Neural cell (in vitro differentiated cells): ENCODE measurements at regions not wholly inside any gene's neighbourhood (a gene's known extent, or its start where the extent isn't known, plus 50 kb on each side); places are given as distances from the start of the nearest gene placed in this dataset.

ENCODE experiments used
- H2AFZ ChIP-seq: fragments of 200-600, 300-800 bp; sonication (generic), shearing (Covaris generic); 2 replicates; pipeline ENCODE4 v1.6.0; 2014; ENCODE audit warnings: low read depth, mild to moderate bottlenecking, antibody characterized with exemption, low read length, moderate library complexity
- H3F3A ChIP-seq: fragments of 200-600 bp; shearing (Covaris generic); 2 replicates; pipeline ENCODE4 v1.6.1; 2016; ENCODE audit warnings: mild to moderate bottlenecking, moderate library complexity, mixed read lengths, antibody characterized with exemption, low read length; ENCODE audit not compliant: insufficient read depth, poor library complexity, severe bottlenecking
- H3K27ac ChIP-seq: fragments of 200-600, 300-800 bp; sonication (generic), shearing (Covaris generic); 2 replicates; pipeline ENCODE4 v1.5.1; 2014; ENCODE audit warnings: mild to moderate bottlenecking, low read length, moderate library complexity
- H3K27me3 ChIP-seq: fragments of 300-800, 200-600 bp; sonication (generic), shearing (Covaris generic); 2 replicates; pipeline ENCODE4 v1.6.0; 2014; ENCODE audit warnings: mild to moderate bottlenecking, low read depth, low read length, moderate library complexity; ENCODE audit not compliant: insufficient read depth
- H3K36me3 ChIP-seq: fragments of 300-800, 200-600 bp; sonication (generic), shearing (Covaris generic); 2 replicates; pipeline ENCODE4 v1.5.1; 2014; ENCODE audit warnings: mild to moderate bottlenecking, antibody characterized with exemption, low read length, moderate library complexity; ENCODE audit not compliant: insufficient read depth
- H3K4me2 ChIP-seq: fragments of 300-800, 200-600 bp; sonication (generic), shearing (Covaris generic); 2 replicates; pipeline ENCODE4 v1.6.0; 2014; ENCODE audit warnings: mild to moderate bottlenecking, low read length
- H3K4me3 ChIP-seq: fragments of 300-800, 200-600 bp; sonication (generic), shearing (Covaris generic); 2 replicates; pipeline ENCODE4 v1.5.1; 2014; ENCODE audit warnings: mild to moderate bottlenecking, low read length, moderate library complexity
- H3K79me2 ChIP-seq: fragments of 200-600 bp; shearing (Covaris generic); replicated peaks from 2 replicates; pipeline ENCODE4 v1.6.0; 2014; ENCODE audit warnings: mild to moderate bottlenecking, low read length, moderate library complexity; ENCODE audit not compliant: insufficient read depth
- H3K9ac ChIP-seq: fragments of 300-800, 200-600 bp; sonication (generic), shearing (Covaris generic); 2 replicates; pipeline ENCODE4 v1.6.1; 2016; ENCODE audit warnings: mild to moderate bottlenecking, low read length, mixed read lengths
- H3K9me2 ChIP-seq: fragments of 200-600 bp; shearing (Covaris generic); 2 replicates; pipeline ENCODE4 v1.6.1; 2016; ENCODE audit warnings: mild to moderate bottlenecking, low read length, mixed read lengths; ENCODE audit not compliant: insufficient read depth
- H3K9me3 ChIP-seq: fragments of 200-600, 300-800 bp; sonication (generic), shearing (Covaris generic); 2 replicates; pipeline ENCODE4 v1.6.1; 2016; ENCODE audit warnings: mild to moderate bottlenecking, mixed run types, low read length, moderate library complexity, mixed read lengths
- H4K20me1 ChIP-seq: fragments of 200-600 bp; shearing (Covaris generic); 2 replicates; pipeline ENCODE4 v1.6.1; 2016; ENCODE audit warnings: mild to moderate bottlenecking, mixed run types; ENCODE audit not compliant: insufficient read depth
- CTCF ChIP-seq: fragments of 450-650 bp; IDR thresholded peaks from 2 replicates; pipeline ENCODE4 v1.5.1; 2014; ENCODE audit warnings: antibody characterized with exemption, mild to moderate bottlenecking, moderate library complexity; ENCODE audit not compliant: poor library complexity, severe bottlenecking
- EP300 ChIP-seq: fragments of 450-650 bp; conservative IDR thresholded peaks from 2 replicates; pipeline ENCODE4 v1.6.1; 2014; ENCODE audit warnings: antibody characterized with exemption, mild to moderate bottlenecking, moderate library complexity; ENCODE audit not compliant: poor library complexity, severe bottlenecking
- EZH2 ChIP-seq: fragments of 200-600, 300-800 bp; shearing (Covaris generic), sonication (generic); IDR thresholded peaks from 2 replicates; pipeline ENCODE4 v1.6.1; 2014; ENCODE audit warnings: antibody characterized with exemption, low read length, borderline replicate concordance, mild to moderate bottlenecking; ENCODE audit not compliant: insufficient read depth, poor library complexity, severe bottlenecking
- MXI1 ChIP-seq: fragments of 450-650 bp; conservative IDR thresholded peaks from 2 replicates; pipeline ENCODE4 v1.6.1; 2014; ENCODE audit warnings: antibody characterized with exemption, mild to moderate bottlenecking; ENCODE audit not compliant: poor library complexity, severe bottlenecking
- POLR2AphosphoS5 ChIP-seq: IDR thresholded peaks from 2 replicates; pipeline ENCODE4 v1.6.1; 2012
- RAD21 ChIP-seq: fragments of 450-650 bp; conservative IDR thresholded peaks from 2 replicates; pipeline ENCODE4 v1.6.1; 2014; ENCODE audit warnings: antibody characterized with exemption, mild to moderate bottlenecking, moderate library complexity
- REST ChIP-seq: IDR thresholded peaks from 2 replicates; pipeline ENCODE4 v1.6.1; 2012; ENCODE audit warnings: borderline replicate concordance
- SMC3 ChIP-seq: fragments of 450-650 bp; conservative IDR thresholded peaks from 2 replicates; pipeline ENCODE4 v1.6.1; 2014; ENCODE audit warnings: antibody characterized with exemption, mild to moderate bottlenecking, moderate library complexity; ENCODE audit not compliant: poor library complexity
- TAF1 ChIP-seq: IDR thresholded peaks from 2 replicates; pipeline ENCODE4 v1.6.1; 2012; ENCODE audit warnings: low read depth

- Histone ChIP-seq H3K9ac (no peak overlapping the region), H2AFZ (no peak overlapping the region), H3K9me3 (no peaks in the 10 kb centered on the region), H3K27me3 (no peaks in the 10 kb centered on the region), H3K4me2 (no peak overlapping the region), H3K36me3 (no peaks in the 10 kb centered on the region), H3K27ac (no peak overlapping the region), H4K20me1 (no peaks in the 10 kb centered on the region), H3K4me3 (no peak overlapping the region), H3F3A (no peaks in the 10 kb centered on the region), H3K9me2 (no peaks in the 10 kb centered on the region), H3K79me2 (no peaks in the 10 kb centered on the region)
- no peak for TF ChIP-seq CTCF
- TF ChIP-seq EZH2: no peak
Measured at GRCh38 chr21:28822486-28823335, 170.0 kb downstream of the LTN1 start.

DNA sequence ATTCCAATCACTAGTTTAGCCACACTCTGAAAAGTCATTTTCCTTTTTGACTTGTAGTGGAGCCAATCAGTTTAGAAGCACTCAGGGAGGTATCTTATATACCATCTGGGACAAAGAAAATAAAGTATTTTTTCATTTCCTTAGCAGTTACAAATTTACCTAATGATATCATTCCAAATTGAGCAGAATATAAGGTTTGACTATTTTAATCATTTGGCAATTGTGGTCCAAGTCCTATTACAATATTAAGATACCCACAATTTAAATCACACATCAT, 170.6 kb downstream of the LTN1 start:
- Histone ChIP-seq H4K20me1 (no peaks in the 10 kb centered on the region), H3F3A (no peaks in the 10 kb centered on the region), H3K9me2 (no peaks in the 10 kb centered on the region), H3K4me2 (no peak overlapping the region), H3K9ac (no peak overlapping the region), H3K27ac (no peak overlapping the region), H3K79me2 (no peaks in the 10 kb centered on the region), H3K36me3 (no peaks in the 10 kb centered on the region), H2AFZ (no peak overlapping the region), H3K27me3 (no peaks in the 10 kb centered on the region), H3K9me3 (no peaks in the 10 kb centered on the region), H3K4me3 (no peak overlapping the region)
- TF ChIP-seq TAF1 (no peak), CTCF (no peak), SMC3 (no peak), RAD21 (no peak), REST (no peak), EP300 (no peak), POLR2AphosphoS5 (no peak), EZH2 (no peak), MXI1 (no peak)
